SK-N-SH treated with all-trans-retinoic acid at 6 μM for 48 hours (cell line): ENCODE measurements at regions not wholly inside any gene's neighbourhood (a gene's known extent, or its start where the extent isn't known, plus 50 kb on each side); places are given as distances from the start of the nearest gene placed in this dataset.

Experiments
- ATAC-seq: fragments of 200-7000 bp; cut with Tn5 transposase; 3 replicates; pipeline ENCODE4 v1.9.1; 2020; ENCODE audit warnings: mild to moderate bottlenecking, moderate library complexity
- ARNTL ChIP-seq: fragments of 450-650 bp; formaldehyde crosslinking; IDR thresholded peaks from 2 replicates; pipeline ENCODE4 v1.5.0; 2020; ENCODE audit warnings: low read depth, mild to moderate bottlenecking, moderate library complexity, borderline replicate concordance
- BACH2 ChIP-seq: fragments of 250-450 bp; sonication (Bioruptor Pico); IDR thresholded peaks from 2 replicates; pipeline ENCODE4 v1.9.0; 2021; ENCODE audit warnings: mild to moderate bottlenecking, borderline replicate concordance
- CREB5 ChIP-seq: fragments of 250-450 bp; sonication (Bioruptor Pico); IDR thresholded peaks from 2 replicates; pipeline ENCODE4 v1.5.1; 2020; ENCODE audit warnings: low read depth, mild to moderate bottlenecking, moderate library complexity
- CSDC2 ChIP-seq: fragments of 250-450 bp; sonication (Bioruptor Pico); IDR thresholded peaks from 2 replicates; pipeline ENCODE4 v1.5.0; 2020; ENCODE audit warnings: mild to moderate bottlenecking, moderate library complexity
- CSRNP3 ChIP-seq: fragments of 250-450 bp; sonication (Bioruptor Pico); IDR thresholded peaks from 2 replicates; pipeline ENCODE4 v1.5.1; 2021; ENCODE audit warnings: mild to moderate bottlenecking, moderate library complexity
- ESRRG ChIP-seq: fragments of 250-450 bp; sonication (Bioruptor Pico); IDR thresholded peaks from 2 replicates; pipeline ENCODE4 v1.6.1; 2021; ENCODE audit warnings: mild to moderate bottlenecking
- GLIS3 ChIP-seq: fragments of 250-450 bp; sonication (Bioruptor Pico); IDR thresholded peaks from 2 replicates; pipeline ENCODE4 v1.5.0; 2020; ENCODE audit warnings: mild to moderate bottlenecking, moderate library complexity
- ISL1 ChIP-seq: fragments of 250-450 bp; sonication (Bioruptor Pico); IDR thresholded peaks from 2 replicates; pipeline ENCODE4 v2.1.2; 2022; ENCODE audit warnings: mild to moderate bottlenecking, moderate library complexity
- OSR1 ChIP-seq: fragments of 250-450 bp; sonication (Bioruptor Pico); IDR thresholded peaks from 2 replicates; pipeline ENCODE4 v1.8.0; 2022; ENCODE audit warnings: moderate library complexity, mild to moderate bottlenecking, inconsistent platforms
- RARB ChIP-seq: fragments of 250-450 bp; sonication (Bioruptor Pico); IDR thresholded peaks from 2 replicates; pipeline ENCODE4 v1.8.0; 2021; ENCODE audit warnings: mild to moderate bottlenecking, moderate library complexity
- SNAI2 ChIP-seq: fragments of 250-450 bp; sonication (Bioruptor Pico); IDR thresholded peaks from 2 replicates; pipeline ENCODE4 v1.5.0; 2020; ENCODE audit warnings: mild to moderate bottlenecking, moderate library complexity
- TCF4 ChIP-seq: fragments of 250-450 bp; sonication (Bioruptor Pico); IDR thresholded peaks from 2 replicates; pipeline ENCODE4 v1.8.0; 2021; ENCODE audit warnings: mild to moderate bottlenecking, moderate library complexity, borderline replicate concordance
- ZC3H10 ChIP-seq: fragments of 250-450 bp; sonication (Bioruptor Pico); IDR thresholded peaks from 2 replicates; pipeline ENCODE4 v1.5.1; 2021; ENCODE audit warnings: mild to moderate bottlenecking, moderate library complexity
- ZFP3 ChIP-seq: fragments of 250-450 bp; sonication (Bioruptor Pico); IDR thresholded peaks from 2 replicates; pipeline ENCODE4 v1.5.0; 2020; ENCODE audit warnings: mild to moderate bottlenecking, moderate library complexity
- ZFP30 ChIP-seq: fragments of 450-650 bp; formaldehyde crosslinking; IDR thresholded peaks from 2 replicates; pipeline ENCODE4 v1.5.0; 2022; ENCODE audit warnings: mild to moderate bottlenecking, moderate library complexity
- ZNF565 ChIP-seq: fragments of 450-650 bp; formaldehyde crosslinking; conservative IDR thresholded peaks from 2 replicates; pipeline ENCODE4 v1.5.0; 2020; ENCODE audit warnings: low read depth, mild to moderate bottlenecking, moderate library complexity
- ZNF8 ChIP-seq: fragments of 450-650 bp; formaldehyde crosslinking; IDR thresholded peaks from 2 replicates; pipeline ENCODE4 v1.5.0; 2020; ENCODE audit warnings: mild to moderate bottlenecking, moderate library complexity
- TF ChIP-seq, protein P1 (sequence below): fragments of 250-450 bp; sonication (Bioruptor Pico); IDR thresholded peaks from 2 replicates; pipeline ENCODE4 v1.8.0; 2020; ENCODE audit warnings: mild to moderate bottlenecking, moderate library complexity, borderline replicate concordance
- TF ChIP-seq, protein P2 (sequence below): fragments of 250-450 bp; sonication (Bioruptor Pico); IDR thresholded peaks from 2 replicates; pipeline ENCODE4 v1.5.0; 2020; ENCODE audit warnings: mild to moderate bottlenecking, moderate library complexity

DNA sequence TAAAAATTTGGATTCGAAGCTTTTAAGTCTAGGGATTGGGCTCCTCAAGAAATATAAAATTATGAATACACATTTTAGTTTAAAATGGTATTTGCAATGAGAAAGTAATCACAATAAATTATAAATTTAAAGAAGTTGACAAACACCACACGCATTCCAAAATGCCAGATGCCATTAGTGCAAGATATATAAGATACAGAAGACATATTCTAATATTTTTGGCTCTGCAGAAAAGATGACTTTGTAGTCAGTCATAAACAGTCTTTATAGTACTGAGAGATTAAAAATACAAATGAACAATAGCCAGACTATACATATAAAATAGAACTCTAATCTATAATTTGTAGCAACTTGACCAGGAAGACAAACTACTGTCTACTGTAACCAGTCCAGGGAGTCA lies 309.0 kb upstream of the PABPC4L start:
- peak; percentile 71 for ATAC-seq
- TF ChIP-seq GLIS3 (CRISPR knock-in tag) (no peak), ZNF565 (CRISPR knock-in tag) (no peak), ISL1 (CRISPR knock-in tag) (no peak)
- TF ChIP-seq, protein P1, sequence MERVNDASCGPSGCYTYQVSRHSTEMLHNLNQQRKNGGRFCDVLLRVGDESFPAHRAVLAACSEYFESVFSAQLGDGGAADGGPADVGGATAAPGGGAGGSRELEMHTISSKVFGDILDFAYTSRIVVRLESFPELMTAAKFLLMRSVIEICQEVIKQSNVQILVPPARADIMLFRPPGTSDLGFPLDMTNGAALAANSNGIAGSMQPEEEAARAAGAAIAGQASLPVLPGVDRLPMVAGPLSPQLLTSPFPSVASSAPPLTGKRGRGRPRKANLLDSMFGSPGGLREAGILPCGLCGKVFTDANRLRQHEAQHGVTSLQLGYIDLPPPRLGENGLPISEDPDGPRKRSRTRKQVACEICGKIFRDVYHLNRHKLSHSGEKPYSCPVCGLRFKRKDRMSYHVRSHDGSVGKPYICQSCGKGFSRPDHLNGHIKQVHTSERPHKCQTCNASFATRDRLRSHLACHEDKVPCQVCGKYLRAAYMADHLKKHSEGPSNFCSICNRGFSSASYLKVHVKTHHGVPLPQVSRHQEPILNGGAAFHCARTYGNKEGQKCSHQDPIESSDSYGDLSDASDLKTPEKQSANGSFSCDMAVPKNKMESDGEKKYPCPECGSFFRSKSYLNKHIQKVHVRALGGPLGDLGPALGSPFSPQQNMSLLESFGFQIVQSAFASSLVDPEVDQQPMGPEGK (CRISPR knock-in tag), result no peak

DNA sequence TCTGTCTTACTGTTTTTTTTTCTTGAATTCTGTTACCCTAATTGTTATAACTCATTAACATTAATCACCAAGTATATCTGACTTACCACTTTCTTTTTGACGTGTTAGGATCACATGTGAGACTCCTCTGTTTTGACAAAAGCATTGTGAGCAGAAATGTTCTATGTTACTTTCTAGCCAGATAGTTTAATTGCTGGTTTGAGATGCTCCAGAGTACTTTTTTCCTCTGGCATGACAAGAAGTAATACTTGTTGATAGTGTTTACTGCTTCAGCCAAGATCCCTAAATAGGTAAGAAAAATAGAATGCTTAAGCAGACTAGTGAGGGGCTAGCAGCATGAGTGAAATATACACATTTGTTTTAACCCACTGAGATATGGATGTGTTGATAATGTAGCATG lies 303.9 kb upstream of the PABPC4L start:
- ATAC-seq, result peak; percentile 20; the same call in 2 of the 3 replicates
- TF ChIP-seq CSRNP3 (CRISPR knock-in tag) (no peak), ESRRG (CRISPR knock-in tag) (no peak), SNAI2 (CRISPR knock-in tag) (no peak), ZNF8 (CRISPR knock-in tag) (no peak), BACH2 (CRISPR knock-in tag) (no peak), ARNTL (no peak), RARB (CRISPR knock-in tag) (no peak), TCF4 (CRISPR knock-in tag) (no peak), CREB5 (CRISPR knock-in tag) (no peak), ZFP3 (CRISPR knock-in tag) (no peak), ZNF565 (CRISPR knock-in tag) (no peak), ISL1 (CRISPR knock-in tag) (no peak), OSR1 (CRISPR knock-in tag) (no peak), CSDC2 (CRISPR knock-in tag) (no peak)
- TF ChIP-seq, protein P1 (CRISPR knock-in tag), result no peak
- TF ChIP-seq, protein P2, sequence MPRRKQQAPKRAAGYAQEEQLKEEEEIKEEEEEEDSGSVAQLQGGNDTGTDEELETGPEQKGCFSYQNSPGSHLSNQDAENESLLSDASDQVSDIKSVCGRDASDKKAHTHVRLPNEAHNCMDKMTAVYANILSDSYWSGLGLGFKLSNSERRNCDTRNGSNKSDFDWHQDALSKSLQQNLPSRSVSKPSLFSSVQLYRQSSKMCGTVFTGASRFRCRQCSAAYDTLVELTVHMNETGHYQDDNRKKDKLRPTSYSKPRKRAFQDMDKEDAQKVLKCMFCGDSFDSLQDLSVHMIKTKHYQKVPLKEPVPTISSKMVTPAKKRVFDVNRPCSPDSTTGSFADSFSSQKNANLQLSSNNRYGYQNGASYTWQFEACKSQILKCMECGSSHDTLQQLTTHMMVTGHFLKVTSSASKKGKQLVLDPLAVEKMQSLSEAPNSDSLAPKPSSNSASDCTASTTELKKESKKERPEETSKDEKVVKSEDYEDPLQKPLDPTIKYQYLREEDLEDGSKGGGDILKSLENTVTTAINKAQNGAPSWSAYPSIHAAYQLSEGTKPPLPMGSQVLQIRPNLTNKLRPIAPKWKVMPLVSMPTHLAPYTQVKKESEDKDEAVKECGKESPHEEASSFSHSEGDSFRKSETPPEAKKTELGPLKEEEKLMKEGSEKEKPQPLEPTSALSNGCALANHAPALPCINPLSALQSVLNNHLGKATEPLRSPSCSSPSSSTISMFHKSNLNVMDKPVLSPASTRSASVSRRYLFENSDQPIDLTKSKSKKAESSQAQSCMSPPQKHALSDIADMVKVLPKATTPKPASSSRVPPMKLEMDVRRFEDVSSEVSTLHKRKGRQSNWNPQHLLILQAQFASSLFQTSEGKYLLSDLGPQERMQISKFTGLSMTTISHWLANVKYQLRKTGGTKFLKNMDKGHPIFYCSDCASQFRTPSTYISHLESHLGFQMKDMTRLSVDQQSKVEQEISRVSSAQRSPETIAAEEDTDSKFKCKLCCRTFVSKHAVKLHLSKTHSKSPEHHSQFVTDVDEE (CRISPR knock-in tag), result no peak

GRCh38 chr4:134501973-134502643 lies 300.5 kb upstream of the PABPC4L start:
- ATAC-seq, result no peak
- TF ChIP-seq ISL1 (CRISPR knock-in tag), result no peak
- TF ChIP-seq, protein P2 (CRISPR knock-in tag), result no peak
- TF ChIP-seq SNAI2 (CRISPR knock-in tag), result no peak
- no peak for TF ChIP-seq ZFP30 (CRISPR knock-in tag)
- TF ChIP-seq CSRNP3 (CRISPR knock-in tag), result no peak
- no peak for TF ChIP-seq ZNF565 (CRISPR knock-in tag)
- TF ChIP-seq TCF4 (CRISPR knock-in tag), result no peak
- no peak for TF ChIP-seq ZC3H10 (CRISPR knock-in tag)
- TF ChIP-seq CREB5 (CRISPR knock-in tag), result no peak
